T-helper 17 cell (primary cell): ENCODE measurements at regions not wholly inside any gene's neighbourhood (a gene's known extent, or its start where the extent isn't known, plus 50 kb on each side); places are given as distances from the start of the nearest gene placed in this dataset.

Experiments
- ATAC-seq: fragments of 150-1000 bp; cut with Tn5 transposase; 2 replicates; pipeline ENCODE4 v1.10.0; 2021; ENCODE audit warnings: mild to moderate bottlenecking, moderate library complexity
- DNase-seq, 3 donors: peaks; one replicate each; pipeline versions ENCODE4 v3.0.0 to v3.0.0-alpha.2; 2020 to 2021
- H3K9me3 ChIP-seq: one replicate; pipeline ENCODE4 v1.7.0; 2013; ENCODE audit warnings: low read length, mild to moderate bottlenecking; ENCODE audit not compliant: control insufficient read depth, poor library complexity, severe bottlenecking
- H3K27ac Mint-ChIP-seq: one replicate; pipeline ENCODE4 v1.8.0; 2022; ENCODE audit warnings: mild to moderate bottlenecking, moderate library complexity, mixed read lengths
- H3K27me3 Mint-ChIP-seq: one replicate; pipeline ENCODE4 v1.8.0; 2022; ENCODE audit warnings: mixed read lengths
- H3K36me3 Mint-ChIP-seq: one replicate; pipeline ENCODE4 v1.8.0; 2022; ENCODE audit warnings: low read depth, mixed read lengths
- H3K4me1 Mint-ChIP-seq: one replicate; pipeline ENCODE4 v1.8.0; 2022; ENCODE audit warnings: mild to moderate bottlenecking, mixed read lengths
- H3K4me3 Mint-ChIP-seq: one replicate; pipeline ENCODE4 v1.8.0; 2022; ENCODE audit warnings: mild to moderate bottlenecking, moderate library complexity, mixed read lengths

- no peak overlapping the region for H3K4me3 Mint-ChIP-seq
- H3K4me1 Mint-ChIP-seq, result peaks cover 5% of the 10 kb centered on the region
- H3K36me3 Mint-ChIP-seq, result no peaks in the 10 kb centered on the region
- H3K27ac Mint-ChIP-seq, result no peak overlapping the region
- H3K9me3 ChIP-seq, result no peaks in the 10 kb centered on the region
- DNase-seq (no peak), ATAC-seq (no peak)
- H3K27me3 Mint-ChIP-seq, result peaks cover 26% of the 10 kb centered on the region
Observed at GRCh38 chr16:87245511-87245910, 71.7 kb downstream of the C16orf95 start.

GRCh38 chr16:87246269-87247065, 70.7 kb downstream of the C16orf95 start:
- no peak for ATAC-seq
- Mint-ChIP-seq H3K4me3 (no peak overlapping the region), H3K27me3 (peaks cover 20% of the 10 kb centered on the region), H3K4me1 (peaks cover 2% of the 10 kb centered on the region), H3K36me3 (no peaks in the 10 kb centered on the region), H3K27ac (no peak overlapping the region)
- no peaks in the 10 kb centered on the region for H3K9me3 ChIP-seq
- no peak for DNase-seq

- Mint-ChIP-seq H3K36me3 (no peaks in the 10 kb centered on the region), H3K4me1 (peaks cover 2% of the 10 kb centered on the region), H3K27ac (no peak overlapping the region), H3K27me3 (peaks cover 20% of the 10 kb centered on the region), H3K4me3 (no peak overlapping the region)
- no peak for ATAC-seq
- no peak for DNase-seq
- H3K9me3 ChIP-seq, result no peaks in the 10 kb centered on the region
Observed at GRCh38 chr16:87248714-87249113, 68.5 kb downstream of the C16orf95 start.

- no peak for DNase-seq
- Mint-ChIP-seq H3K27ac (no peak overlapping the region), H3K36me3 (no peaks in the 10 kb centered on the region), H3K4me1 (peaks cover 2% of the 10 kb centered on the region), H3K4me3 (no peak overlapping the region), H3K27me3 (peaks cover 20% of the 10 kb centered on the region)
- no peaks in the 10 kb centered on the region for H3K9me3 ChIP-seq
- no peak for ATAC-seq
Observed at GRCh38 chr16:87249425-87249824, 67.8 kb downstream of the C16orf95 start.

GRCh38 chr16:87250431-87250960, 66.7 kb downstream of the C16orf95 start:
- no peaks in the 10 kb centered on the region for H3K9me3 ChIP-seq
- peaks cover 20% of the 10 kb centered on the region for H3K27me3 Mint-ChIP-seq
- DNase-seq (no peak), ATAC-seq (no peak)
- no peak overlapping the region for H3K27ac Mint-ChIP-seq
- H3K4me1 Mint-ChIP-seq, result peaks cover 2% of the 10 kb centered on the region
- H3K4me3 Mint-ChIP-seq, result no peak overlapping the region
- no peaks in the 10 kb centered on the region for H3K36me3 Mint-ChIP-seq

- Mint-ChIP-seq H3K4me1 (peaks cover 2% of the 10 kb centered on the region), H3K27ac (no peak overlapping the region), H3K4me3 (no peak overlapping the region), H3K36me3 (no peaks in the 10 kb centered on the region), H3K27me3 (peaks cover 9% of the 10 kb centered on the region)
- no peak for ATAC-seq
- DNase-seq, result no peak
- no peaks in the 10 kb centered on the region for H3K9me3 ChIP-seq
Observed at GRCh38 chr16:87252269-87252970, 64.8 kb downstream of the C16orf95 start.
